DOHH2 (cell line): ENCODE measurements at regions not wholly inside any gene's neighbourhood (a gene's known extent, or its start where the extent isn't known, plus 50 kb on each side); places are given as distances from the start of the nearest gene placed in this dataset.

Source experiments
- H3F3A ChIP-seq: fragments of 200-600 bp; sonication (generic), shearing (Covaris generic); 2 replicates; pipeline ENCODE4 v1.6.0; 2016; ENCODE audit warnings: antibody characterized with exemption, mild to moderate bottlenecking; ENCODE audit not compliant: control insufficient read depth, insufficient read depth
- H3K27ac ChIP-seq: fragments of 200-600 bp; sonication (generic); 2 replicates; pipeline ENCODE4 v1.5.1; 2014; ENCODE audit warnings: low read depth, mild to moderate bottlenecking, low read length, moderate library complexity
- H3K27me3 ChIP-seq: fragments of 200-600 bp; sonication (generic); 2 replicates; pipeline ENCODE4 v1.6.1; 2014; ENCODE audit warnings: mild to moderate bottlenecking, low read length, mixed read lengths; ENCODE audit not compliant: control insufficient read depth
- H3K36me3 ChIP-seq: fragments of 200-600 bp; sonication (generic); 2 replicates; pipeline ENCODE4 v1.6.1; 2014; ENCODE audit warnings: mild to moderate bottlenecking, low read length, moderate library complexity, mixed read lengths; ENCODE audit not compliant: control insufficient read depth
- H3K4me1 ChIP-seq: fragments of 200-600 bp; sonication (generic); 2 replicates; pipeline ENCODE4 v1.6.1; 2014; ENCODE audit warnings: mild to moderate bottlenecking, low read length, mixed read lengths; ENCODE audit not compliant: control insufficient read depth
- H3K4me2 ChIP-seq: fragments of 200-600 bp; sonication (generic); 2 replicates; pipeline ENCODE4 v1.6.0; 2014; ENCODE audit warnings: mild to moderate bottlenecking, low read length, moderate library complexity
- H3K4me3 ChIP-seq: fragments of 200-600 bp; sonication (generic); 2 replicates; pipeline ENCODE4 v1.5.1; 2014; ENCODE audit warnings: mild to moderate bottlenecking, low read length, mixed read lengths
- H3K79me2 ChIP-seq: fragments of 200-600 bp; sonication (generic); 2 replicates; pipeline ENCODE4 v1.6.1; 2014; ENCODE audit warnings: mild to moderate bottlenecking, low read length, mixed read lengths; ENCODE audit not compliant: control insufficient read depth
- H3K9me2 ChIP-seq: fragments of 200-600 bp; sonication (generic); replicated peaks from 2 replicates; pipeline ENCODE4 v1.6.1; 2014; ENCODE audit warnings: mild to moderate bottlenecking, low read length, mixed read lengths; ENCODE audit not compliant: control insufficient read depth
- H3K9me3 ChIP-seq: fragments of 200-600 bp; sonication (generic); 2 replicates; pipeline ENCODE4 v1.6.1; 2014; ENCODE audit warnings: antibody characterized with exemption, low read length, mixed read lengths; ENCODE audit not compliant: control insufficient read depth, insufficient read depth
- H4K20me1 ChIP-seq: fragments of 200-600 bp; sonication (generic); 2 replicates; pipeline ENCODE4 v1.6.0; 2014; ENCODE audit warnings: low read depth, mild to moderate bottlenecking, antibody characterized with exemption, low read length, moderate library complexity; ENCODE audit not compliant: control insufficient read depth, insufficient read depth
- EZH2phosphoT487 ChIP-seq: fragments of 200-600 bp; sonication (generic); IDR thresholded peaks from 2 replicates; pipeline ENCODE4 v1.6.1; 2017; ENCODE audit warnings: borderline replicate concordance, mild to moderate bottlenecking, antibody characterized with exemption, low read length, moderate library complexity, mixed read lengths
- TF ChIP-seq, protein P1 (sequence below): fragments of 200-600 bp; sonication (generic); IDR thresholded peaks from one replicate; pipeline ENCODE4 v1.5.1; 2014; ENCODE audit warnings: antibody characterized with exemption, mild to moderate bottlenecking, low read depth, low read length; ENCODE audit not compliant: poor library complexity, severe bottlenecking

DNA sequence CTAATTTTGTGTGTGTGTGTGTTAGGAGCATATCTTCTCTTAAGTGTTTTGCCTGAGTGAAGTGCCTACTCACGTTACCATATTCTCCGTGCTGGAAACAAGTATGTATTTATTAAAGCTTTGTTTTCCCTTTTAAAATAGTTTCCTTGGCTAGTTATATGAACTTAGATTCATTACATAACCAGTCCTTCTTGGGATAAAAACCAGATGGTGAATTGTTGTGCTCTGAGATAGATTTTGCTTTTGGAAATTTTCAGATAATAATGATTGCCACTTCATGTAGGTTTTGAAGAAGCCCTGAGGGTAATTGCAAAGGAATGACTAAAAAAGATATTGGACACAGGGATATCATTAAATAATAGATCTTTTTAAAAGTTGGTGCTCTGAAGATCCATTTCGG is 390.2 kb upstream of the SGO1 start:
- Histone ChIP-seq H3K27ac (no peak overlapping the region), H3K9me2 (no peaks in the 10 kb centered on the region), H3K4me3 (no peak overlapping the region), H3K36me3 (no peaks in the 10 kb centered on the region), H3F3A (no peaks in the 10 kb centered on the region), H3K79me2 (no peaks in the 10 kb centered on the region), H3K4me1 (no peaks in the 10 kb centered on the region), H4K20me1 (no peaks in the 10 kb centered on the region), H3K27me3 (no peaks in the 10 kb centered on the region), H3K4me2 (no peak overlapping the region), H3K9me3 (no peaks in the 10 kb centered on the region)
- TF ChIP-seq, protein P1, sequence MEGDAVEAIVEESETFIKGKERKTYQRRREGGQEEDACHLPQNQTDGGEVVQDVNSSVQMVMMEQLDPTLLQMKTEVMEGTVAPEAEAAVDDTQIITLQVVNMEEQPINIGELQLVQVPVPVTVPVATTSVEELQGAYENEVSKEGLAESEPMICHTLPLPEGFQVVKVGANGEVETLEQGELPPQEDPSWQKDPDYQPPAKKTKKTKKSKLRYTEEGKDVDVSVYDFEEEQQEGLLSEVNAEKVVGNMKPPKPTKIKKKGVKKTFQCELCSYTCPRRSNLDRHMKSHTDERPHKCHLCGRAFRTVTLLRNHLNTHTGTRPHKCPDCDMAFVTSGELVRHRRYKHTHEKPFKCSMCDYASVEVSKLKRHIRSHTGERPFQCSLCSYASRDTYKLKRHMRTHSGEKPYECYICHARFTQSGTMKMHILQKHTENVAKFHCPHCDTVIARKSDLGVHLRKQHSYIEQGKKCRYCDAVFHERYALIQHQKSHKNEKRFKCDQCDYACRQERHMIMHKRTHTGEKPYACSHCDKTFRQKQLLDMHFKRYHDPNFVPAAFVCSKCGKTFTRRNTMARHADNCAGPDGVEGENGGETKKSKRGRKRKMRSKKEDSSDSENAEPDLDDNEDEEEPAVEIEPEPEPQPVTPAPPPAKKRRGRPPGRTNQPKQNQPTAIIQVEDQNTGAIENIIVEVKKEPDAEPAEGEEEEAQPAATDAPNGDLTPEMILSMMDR, result no peak
- no peak for TF ChIP-seq EZH2phosphoT487

DNA sequence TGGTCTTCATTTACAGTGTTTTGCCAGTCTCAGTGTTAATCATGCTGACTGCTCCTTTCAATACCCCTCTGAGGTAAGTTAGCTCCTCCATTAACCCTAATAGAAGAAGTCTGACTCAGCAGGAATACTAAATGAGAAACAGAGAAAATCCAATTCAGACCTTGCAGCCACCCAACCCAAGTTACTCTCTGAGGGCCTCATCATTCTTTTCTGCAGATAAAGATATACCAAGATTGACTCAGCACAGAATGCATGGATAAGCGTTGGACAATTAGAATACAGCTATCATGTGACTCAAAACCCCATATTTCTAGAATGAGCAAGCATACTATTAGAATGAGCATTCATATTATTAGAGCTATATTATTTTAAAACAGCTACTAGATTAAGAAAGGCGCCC is 389.1 kb upstream of the SGO1 start:
- Histone ChIP-seq H3K4me2 (no peak overlapping the region), H3K9me2 (no peaks in the 10 kb centered on the region), H3K4me3 (no peak overlapping the region), H3K4me1 (no peaks in the 10 kb centered on the region), H4K20me1 (no peaks in the 10 kb centered on the region), H3K27ac (no peak overlapping the region), H3K79me2 (no peaks in the 10 kb centered on the region), H3K9me3 (no peaks in the 10 kb centered on the region), H3F3A (no peaks in the 10 kb centered on the region), H3K36me3 (no peaks in the 10 kb centered on the region), H3K27me3 (no peaks in the 10 kb centered on the region)
- TF ChIP-seq EZH2phosphoT487, result no peak
- TF ChIP-seq, protein P1, result no peak

DNA sequence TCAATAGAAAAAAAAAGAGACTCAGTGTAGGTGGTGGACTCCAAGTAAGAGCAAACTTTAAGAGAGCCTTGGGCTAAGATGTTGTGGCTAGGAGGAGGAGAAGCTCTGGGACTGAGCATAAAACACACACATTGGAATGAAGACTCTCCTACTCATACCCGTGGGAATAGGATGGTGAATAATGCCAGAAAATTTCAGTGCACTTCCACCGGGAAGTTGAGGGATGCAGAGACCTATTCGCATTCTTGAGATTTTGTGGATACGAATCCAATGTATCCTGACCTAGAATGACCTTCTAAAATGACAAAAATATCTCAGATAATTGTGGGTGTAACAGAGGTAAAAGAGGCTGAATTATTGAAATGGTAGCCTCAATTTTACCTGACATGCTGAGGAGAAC is 388.7 kb upstream of the SGO1 start:
- H4K20me1 ChIP-seq, result no peaks in the 10 kb centered on the region
- no peaks in the 10 kb centered on the region for H3K27me3 ChIP-seq
- no peaks in the 10 kb centered on the region for H3K9me3 ChIP-seq
- no peaks in the 10 kb centered on the region for H3K9me2 ChIP-seq
- no peak overlapping the region for H3K4me3 ChIP-seq
- TF ChIP-seq, protein P1, result no peak
- TF ChIP-seq EZH2phosphoT487, result no peak
- H3K4me2 ChIP-seq, result no peak overlapping the region
- H3K4me1 ChIP-seq, result no peaks in the 10 kb centered on the region
- H3K27ac ChIP-seq, result no peak overlapping the region
- H3K79me2 ChIP-seq, result no peaks in the 10 kb centered on the region
- no peaks in the 10 kb centered on the region for H3F3A ChIP-seq
- no peaks in the 10 kb centered on the region for H3K36me3 ChIP-seq

DNA sequence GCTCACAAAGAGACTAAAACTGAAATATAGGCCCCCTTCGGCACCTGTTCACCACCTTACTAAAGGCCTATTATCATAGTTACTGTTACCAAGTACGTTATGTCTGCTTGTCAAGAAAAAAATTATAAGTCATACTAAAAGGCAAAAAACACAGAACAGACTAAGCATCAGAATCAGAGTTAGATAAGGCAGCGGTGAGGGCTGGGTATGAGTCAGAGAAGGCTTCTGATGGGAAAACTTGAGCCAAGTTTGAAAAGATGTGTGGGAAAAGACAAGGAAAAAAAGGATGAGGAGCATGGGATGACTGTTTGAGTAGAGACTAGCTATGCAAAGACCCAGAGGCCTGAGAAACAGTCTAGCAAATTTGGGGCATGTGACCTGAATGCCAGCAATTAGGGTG is 387.2 kb upstream of the SGO1 start:
- H3K36me3 ChIP-seq, result no peaks in the 10 kb centered on the region
- no peak for TF ChIP-seq EZH2phosphoT487
- TF ChIP-seq, protein P1, result no peak
- no peaks in the 10 kb centered on the region for H3K79me2 ChIP-seq
- no peak overlapping the region for H3K4me3 ChIP-seq
- H3K9me3 ChIP-seq, result no peaks in the 10 kb centered on the region
- no peaks in the 10 kb centered on the region for H3K4me1 ChIP-seq
- H3F3A ChIP-seq, result no peaks in the 10 kb centered on the region
- H4K20me1 ChIP-seq, result no peaks in the 10 kb centered on the region
- H3K4me2 ChIP-seq, result no peak overlapping the region
- H3K27me3 ChIP-seq, result no peaks in the 10 kb centered on the region
- H3K9me2 ChIP-seq, result no peaks in the 10 kb centered on the region
- H3K27ac ChIP-seq, result no peak overlapping the region
